Activated naive CD8-positive, alpha-beta T cell treated with anti-CD3 and anti-CD28 coated beads, Interleukin-2, amount 50 U/mL, for 24 hours (primary cell): ENCODE measurements at regions not wholly inside any gene's neighbourhood (a gene's known extent, or its start where the extent isn't known, plus 50 kb on each side); places are given as distances from the start of the nearest gene placed in this dataset.

ENCODE experiments used
- ATAC-seq: fragments of 150-1000 bp; cut with Tn5 transposase; one replicate; pipeline ENCODE4 v1.10.0; 2021
- DNase-seq: peaks from one replicate; pipeline ENCODE4 v3.0.0; 2021
- H3K27ac Mint-ChIP-seq: one replicate; pipeline ENCODE4 v1.8.0; 2021; ENCODE audit warnings: mild to moderate bottlenecking, mixed read lengths
- H3K27me3 Mint-ChIP-seq: one replicate; pipeline ENCODE4 v1.8.0; 2021; ENCODE audit warnings: mixed read lengths
- H3K36me3 Mint-ChIP-seq: one replicate; pipeline ENCODE4 v1.8.0; 2021; ENCODE audit warnings: low read depth, mixed read lengths
- H3K4me1 Mint-ChIP-seq: one replicate; pipeline ENCODE4 v1.8.0; 2021; ENCODE audit warnings: mixed read lengths
- H3K4me3 Mint-ChIP-seq: one replicate; pipeline ENCODE4 v1.8.0; 2021; ENCODE audit warnings: mild to moderate bottlenecking, moderate library complexity, mixed read lengths
- H3K9me3 Mint-ChIP-seq: one replicate; pipeline ENCODE4 v1.8.0; 2021; ENCODE audit warnings: mixed read lengths

DNA sequence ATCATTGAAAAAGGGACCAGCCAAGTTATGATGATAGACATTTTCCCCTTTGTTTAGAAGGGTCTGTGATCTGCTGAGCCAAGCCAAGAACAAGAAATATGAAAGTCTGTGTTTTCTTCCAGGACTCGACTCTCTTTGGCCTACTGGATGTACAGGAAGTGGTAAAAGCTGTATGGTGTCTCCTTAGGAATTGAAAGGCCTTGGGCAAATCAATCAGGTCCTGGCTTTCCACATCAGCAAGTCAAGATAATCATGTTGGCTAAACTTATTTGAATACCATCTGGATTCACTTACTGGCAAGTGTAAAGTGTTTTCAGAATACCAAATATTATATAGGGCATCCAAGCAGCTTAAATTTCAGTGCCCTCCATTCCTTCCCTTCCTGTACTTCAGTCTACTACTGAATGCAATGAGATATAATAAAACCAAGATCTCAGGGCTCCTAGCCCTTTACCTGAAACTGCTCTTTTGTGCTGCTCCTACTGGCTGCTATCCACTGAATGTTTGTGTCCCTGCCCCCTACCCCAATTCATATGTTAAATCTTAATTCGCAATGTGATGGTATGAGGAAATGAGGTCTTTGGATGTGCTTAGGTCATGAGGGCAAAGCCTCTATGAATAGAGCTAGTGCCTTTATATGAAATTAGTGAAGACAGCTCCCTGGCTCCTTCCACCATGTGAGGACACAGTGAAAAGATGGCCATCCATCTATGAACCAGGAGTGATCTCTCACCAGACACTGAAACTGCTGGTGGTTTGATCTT, 578.0 kb downstream of the SPRY1 start:
- no peaks in the 10 kb centered on the region for H3K27me3 Mint-ChIP-seq

DNA sequence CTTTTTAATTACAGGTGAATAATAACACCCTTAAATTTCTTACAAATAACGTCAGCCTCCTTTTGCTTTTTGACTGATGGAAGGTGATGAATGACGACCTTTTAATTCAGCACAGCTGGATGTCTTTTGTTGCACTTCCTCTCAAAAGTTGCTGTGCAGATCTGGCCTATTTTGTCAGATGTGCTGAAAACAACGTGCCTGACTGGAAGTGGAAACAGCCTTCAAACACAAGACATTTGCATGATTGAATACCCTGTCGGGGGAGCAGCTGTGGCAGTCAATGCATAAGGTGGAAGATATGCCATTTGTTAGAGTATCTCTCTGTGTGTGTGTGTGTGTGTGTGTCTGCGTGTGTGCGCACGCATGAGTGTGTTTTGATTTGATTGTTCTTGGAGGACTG, 579.7 kb downstream of the SPRY1 start:
- H3K27me3 Mint-ChIP-seq: no peaks in the 10 kb centered on the region
- H3K27ac Mint-ChIP-seq: no peak overlapping the region
- ATAC-seq (no peak), DNase-seq (no peak)
- H3K9me3 Mint-ChIP-seq: peaks cover 9% of the 10 kb centered on the region
- H3K36me3 Mint-ChIP-seq: no peaks in the 10 kb centered on the region
- H3K4me1 Mint-ChIP-seq: no peaks in the 10 kb centered on the region
- H3K4me3 Mint-ChIP-seq: no peak overlapping the region

More for the DNA sequence above, 578.0 kb downstream of the SPRY1 start:
- no peak for DNase-seq
- Mint-ChIP-seq H3K9me3 (peaks cover 6% of the 10 kb centered on the region), H3K36me3 (no peaks in the 10 kb centered on the region), H3K4me3 (no peak overlapping the region), H3K27ac (no peak overlapping the region), H3K4me1 (no peaks in the 10 kb centered on the region)
- ATAC-seq: no peak

DNA sequence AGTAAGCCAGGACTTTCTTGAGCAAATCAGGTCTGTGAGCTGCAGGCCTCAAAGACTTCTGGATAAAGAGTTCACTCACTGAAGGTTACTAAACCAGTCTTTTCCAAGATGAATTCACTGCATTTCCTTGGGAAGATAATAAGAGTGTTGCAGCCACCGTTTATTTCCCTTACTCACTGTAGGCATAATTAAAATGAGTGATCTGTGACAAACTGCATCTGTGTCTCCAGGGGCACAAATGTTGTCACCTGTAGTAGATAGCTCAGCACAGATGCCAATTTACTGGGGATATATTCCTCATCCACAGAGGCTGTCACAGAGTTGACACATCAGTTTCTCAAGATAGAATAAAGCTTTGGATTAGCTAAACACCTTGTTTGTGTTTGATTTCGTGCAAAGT, 580.2 kb downstream of the SPRY1 start:
- no peaks in the 10 kb centered on the region for H3K36me3 Mint-ChIP-seq
- ATAC-seq (no peak), DNase-seq (no peak)
- no peak overlapping the region for H3K4me3 Mint-ChIP-seq
- no peaks in the 10 kb centered on the region for H3K4me1 Mint-ChIP-seq
- H3K9me3 Mint-ChIP-seq: peaks cover 9% of the 10 kb centered on the region
- H3K27me3 Mint-ChIP-seq: no peaks in the 10 kb centered on the region
- H3K27ac Mint-ChIP-seq: no peak overlapping the region

DNA sequence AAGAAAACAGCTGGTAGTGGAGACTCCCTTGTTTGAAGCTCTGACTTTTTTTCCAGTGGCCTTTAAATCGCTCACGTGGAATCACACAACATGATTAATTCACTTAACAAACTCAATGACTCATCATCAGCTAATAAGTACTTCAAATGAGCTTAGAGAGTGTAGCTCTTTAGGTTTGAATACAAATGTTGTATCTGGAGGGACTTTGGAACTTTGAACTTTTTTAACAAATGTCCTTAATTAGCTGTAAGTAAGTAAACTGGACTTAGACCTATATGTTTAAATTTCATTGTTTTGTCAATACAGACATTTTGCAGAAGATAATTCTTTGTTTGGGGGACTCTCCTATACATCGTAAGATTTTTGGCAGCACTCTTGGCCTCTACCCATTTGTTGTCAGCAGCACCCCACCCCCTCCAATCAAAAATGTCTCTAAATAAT, 581.1 kb downstream of the SPRY1 start:
- H3K36me3 Mint-ChIP-seq: no peaks in the 10 kb centered on the region
- ATAC-seq: no peak
- H3K4me1 Mint-ChIP-seq: no peaks in the 10 kb centered on the region
- H3K27ac Mint-ChIP-seq: no peak overlapping the region
- no peaks in the 10 kb centered on the region for H3K27me3 Mint-ChIP-seq
- no peak overlapping the region for H3K4me3 Mint-ChIP-seq
- H3K9me3 Mint-ChIP-seq: peaks cover 9% of the 10 kb centered on the region
- no peak for DNase-seq

DNA sequence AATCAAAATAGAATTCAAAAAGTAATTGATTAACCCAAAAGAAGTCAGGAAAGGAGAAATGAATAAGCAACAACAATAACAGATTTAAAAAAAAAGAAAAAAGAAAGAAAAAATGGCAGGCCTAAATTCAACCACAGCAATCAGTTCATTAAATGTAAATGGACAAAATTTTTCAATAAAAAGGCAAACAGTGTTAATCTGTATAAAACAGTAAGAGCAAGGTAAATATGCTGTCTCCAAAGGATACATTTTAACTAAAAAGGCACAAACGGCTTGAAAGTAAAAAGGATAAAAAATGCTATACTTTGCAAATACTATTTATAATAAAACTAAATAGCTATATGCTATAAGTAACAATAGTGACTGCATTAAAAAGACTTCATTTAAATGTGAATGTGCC, 582.0 kb downstream of the SPRY1 start:
- H3K4me3 Mint-ChIP-seq: no peak overlapping the region
- no peaks in the 10 kb centered on the region for H3K36me3 Mint-ChIP-seq
- peaks cover 9% of the 10 kb centered on the region for H3K9me3 Mint-ChIP-seq
- no peaks in the 10 kb centered on the region for H3K4me1 Mint-ChIP-seq
- no peak overlapping the region for H3K27ac Mint-ChIP-seq
- ATAC-seq: no peak
- no peak for DNase-seq
- H3K27me3 Mint-ChIP-seq: no peaks in the 10 kb centered on the region

DNA sequence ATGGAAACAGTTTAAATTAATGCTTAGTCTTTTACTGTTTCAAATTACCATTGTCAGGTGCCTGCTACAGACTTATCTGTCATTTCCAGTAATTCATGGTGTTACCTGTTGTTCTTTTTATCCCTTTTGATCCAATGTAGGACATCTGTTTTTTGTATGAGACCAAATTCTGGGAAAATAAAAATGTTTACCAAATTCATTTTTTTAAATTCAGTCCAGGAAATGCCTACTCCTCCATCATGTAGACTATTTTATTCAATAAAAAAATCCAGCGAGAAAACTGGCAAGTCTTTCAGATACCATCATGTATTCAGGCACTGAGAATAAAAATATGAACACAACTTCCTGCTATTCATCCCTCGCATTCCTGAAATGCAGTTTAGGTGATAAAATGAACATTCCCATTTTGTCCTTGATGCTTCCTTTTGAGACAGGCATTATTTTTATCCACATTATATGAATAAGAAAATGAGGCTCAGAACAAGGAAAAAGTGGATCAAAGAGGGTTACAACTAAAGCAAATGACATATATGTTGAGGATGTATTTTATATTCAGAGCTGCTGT, 584.2 kb downstream of the SPRY1 start:
- DNase-seq: no peak
- peaks cover 9% of the 10 kb centered on the region for H3K9me3 Mint-ChIP-seq
- H3K4me3 Mint-ChIP-seq: no peak overlapping the region
- H3K27ac Mint-ChIP-seq: no peak overlapping the region
- no peaks in the 10 kb centered on the region for H3K4me1 Mint-ChIP-seq
- no peaks in the 10 kb centered on the region for H3K36me3 Mint-ChIP-seq
- ATAC-seq: no peak
- H3K27me3 Mint-ChIP-seq: no peaks in the 10 kb centered on the region

DNA sequence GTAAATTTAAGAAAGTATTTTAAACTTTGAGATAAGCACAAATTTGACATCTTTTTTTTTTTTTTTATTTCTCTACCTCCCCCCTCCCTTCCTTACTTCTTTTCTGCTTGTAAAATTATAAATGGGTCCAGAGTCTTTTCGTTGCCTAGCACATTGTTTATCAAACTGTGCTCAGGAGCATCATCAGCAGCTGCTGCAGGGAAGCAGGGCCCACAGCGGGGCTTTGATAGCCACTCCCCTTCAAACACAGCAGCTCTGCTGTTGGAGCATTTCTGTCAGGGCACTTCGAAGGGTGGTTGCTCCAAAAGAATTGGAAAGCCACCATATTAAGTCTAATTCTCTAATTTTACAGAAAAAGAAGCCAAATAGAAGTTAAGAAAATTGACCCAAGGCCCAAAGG, 588.3 kb downstream of the SPRY1 start:
- H3K27me3 Mint-ChIP-seq: no peaks in the 10 kb centered on the region

DNA sequence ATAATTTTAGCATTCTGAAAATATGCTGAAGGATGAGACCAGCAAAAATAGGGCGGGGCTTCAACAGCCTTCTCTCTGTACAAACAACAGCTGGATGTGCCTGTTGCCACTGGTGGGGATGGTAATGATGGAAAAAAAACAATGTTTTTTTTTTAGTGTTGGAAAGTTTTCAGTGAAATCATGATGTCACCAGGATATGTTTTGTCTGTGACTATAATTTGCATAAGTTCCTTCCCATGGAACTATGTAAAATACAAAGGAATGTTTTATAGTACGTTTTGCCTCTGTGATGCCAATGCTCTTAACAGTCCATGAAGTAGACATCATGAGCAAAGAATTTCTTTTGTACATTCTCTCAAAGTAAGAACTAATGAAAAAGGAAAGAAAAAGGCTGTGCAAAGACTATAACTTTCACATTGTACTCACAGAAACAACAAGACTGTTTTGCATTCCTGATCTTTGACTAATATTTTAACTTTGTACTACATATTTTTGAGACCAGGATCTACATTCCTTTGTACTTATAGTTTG, 589.7 kb downstream of the SPRY1 start:
- no peaks in the 10 kb centered on the region for H3K4me1 Mint-ChIP-seq
- no peak overlapping the region for H3K4me3 Mint-ChIP-seq
- no peak overlapping the region for H3K27ac Mint-ChIP-seq
- no peaks in the 10 kb centered on the region for H3K9me3 Mint-ChIP-seq
- H3K27me3 Mint-ChIP-seq: no peaks in the 10 kb centered on the region
- no peaks in the 10 kb centered on the region for H3K36me3 Mint-ChIP-seq
- ATAC-seq (no peak), DNase-seq (no peak)

More for the DNA sequence above, 588.3 kb downstream of the SPRY1 start:
- Mint-ChIP-seq H3K4me1 (no peaks in the 10 kb centered on the region), H3K36me3 (no peaks in the 10 kb centered on the region), H3K9me3 (no peaks in the 10 kb centered on the region), H3K4me3 (no peak overlapping the region), H3K27ac (no peak overlapping the region)
- no peak for ATAC-seq
- DNase-seq: no peak

DNA sequence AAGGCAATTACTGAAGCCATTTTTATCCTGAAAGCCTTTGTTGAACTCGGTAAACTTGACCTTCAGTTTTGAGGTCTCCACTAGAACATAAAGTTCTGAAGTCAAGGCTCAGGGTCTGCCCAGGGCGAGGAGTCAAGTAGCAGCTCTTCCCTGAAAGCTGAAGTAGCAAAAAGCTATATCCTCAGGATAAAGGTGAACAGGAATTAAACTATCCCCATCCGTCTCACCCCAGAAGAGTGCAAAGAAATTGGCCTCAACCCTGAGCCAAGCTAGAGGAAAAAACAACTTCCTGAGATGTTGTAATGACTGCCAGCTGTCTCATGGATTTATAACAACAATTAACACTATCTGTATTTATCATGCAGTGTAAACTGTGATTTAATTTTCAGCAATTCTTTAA, 590.8 kb downstream of the SPRY1 start:
- Mint-ChIP-seq H3K27me3 (no peaks in the 10 kb centered on the region), H3K4me3 (no peak overlapping the region), H3K9me3 (no peaks in the 10 kb centered on the region), H3K4me1 (no peaks in the 10 kb centered on the region), H3K27ac (no peak overlapping the region), H3K36me3 (no peaks in the 10 kb centered on the region)
- DNase-seq (no peak), ATAC-seq (no peak)

DNA sequence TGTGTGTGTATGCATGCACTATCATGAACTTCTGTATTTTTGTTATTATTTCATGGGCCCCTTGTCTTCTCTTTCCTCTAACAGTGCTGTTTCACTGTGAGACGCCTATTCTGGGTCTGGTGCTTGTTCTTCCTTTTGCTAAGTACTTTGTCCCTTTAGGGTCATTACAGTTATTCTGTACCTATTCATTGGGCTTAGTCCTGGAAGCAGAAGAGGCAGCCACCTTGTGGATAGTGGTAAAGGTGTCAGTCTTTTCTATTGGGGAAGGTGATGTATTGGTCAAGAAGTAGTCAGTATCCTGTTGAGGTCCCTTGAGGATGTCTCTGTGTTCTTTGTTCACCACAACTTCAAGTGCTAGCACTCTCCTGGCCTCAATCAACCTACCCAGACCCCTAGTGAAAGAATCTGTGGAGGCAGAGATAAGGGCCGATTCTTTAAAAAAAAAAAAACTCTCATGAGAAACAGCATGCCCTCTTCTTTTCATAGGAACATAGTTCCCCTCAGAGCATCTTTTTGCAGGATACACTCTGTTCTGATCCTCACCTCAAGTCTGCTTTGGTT, 593.8 kb downstream of the SPRY1 start:
- Mint-ChIP-seq H3K9me3 (no peaks in the 10 kb centered on the region), H3K4me3 (no peak overlapping the region), H3K27ac (no peak overlapping the region), H3K36me3 (no peaks in the 10 kb centered on the region), H3K27me3 (no peaks in the 10 kb centered on the region), H3K4me1 (no peaks in the 10 kb centered on the region)
- no peak for DNase-seq
- ATAC-seq: no peak

DNA sequence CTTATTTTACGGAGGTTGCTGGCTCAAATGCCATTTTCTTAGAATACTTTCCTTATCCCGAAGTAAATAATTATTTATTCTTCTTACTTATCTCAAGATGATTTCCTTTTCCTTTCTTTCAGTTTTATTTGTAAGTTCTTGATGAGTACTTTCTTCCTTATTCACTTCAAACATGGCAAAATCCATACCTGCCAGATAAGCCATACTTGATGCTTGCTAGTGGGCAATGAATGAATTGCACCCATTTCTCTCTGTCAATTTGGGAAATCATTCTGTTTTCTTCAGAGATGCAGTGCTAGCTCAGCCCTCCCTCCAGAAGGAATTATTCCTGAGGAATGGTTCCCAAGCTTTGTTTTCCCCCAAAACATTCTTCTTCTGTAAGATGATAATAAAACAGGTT, 598.3 kb downstream of the SPRY1 start:
- DNase-seq (no peak), ATAC-seq (no peak)
- Mint-ChIP-seq H3K36me3 (no peaks in the 10 kb centered on the region), H3K9me3 (no peaks in the 10 kb centered on the region), H3K4me1 (no peaks in the 10 kb centered on the region), H3K27me3 (no peaks in the 10 kb centered on the region), H3K4me3 (no peak overlapping the region), H3K27ac (no peak overlapping the region)

DNA sequence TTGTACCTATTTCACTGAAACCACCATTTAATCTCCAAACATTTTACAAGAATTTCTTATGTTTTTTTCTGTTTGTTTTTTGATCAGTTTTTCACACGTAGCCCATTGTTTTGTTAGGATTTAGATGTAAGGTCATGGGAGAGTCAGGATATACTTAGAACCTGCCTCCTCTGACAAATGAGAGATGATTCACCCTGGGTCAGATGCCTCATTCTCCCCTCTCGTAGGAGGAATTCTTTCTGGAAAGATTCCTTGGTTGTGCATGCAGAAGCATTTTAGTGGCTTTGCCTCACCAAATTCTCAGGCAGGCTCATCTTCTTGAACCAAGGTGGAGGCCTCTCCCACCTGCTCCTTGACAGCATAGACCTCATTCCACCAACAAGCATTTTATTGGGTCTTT, 599.3 kb downstream of the SPRY1 start:
- Mint-ChIP-seq H3K9me3 (no peaks in the 10 kb centered on the region), H3K4me1 (no peaks in the 10 kb centered on the region), H3K27me3 (no peaks in the 10 kb centered on the region), H3K27ac (no peak overlapping the region), H3K36me3 (no peaks in the 10 kb centered on the region), H3K4me3 (no peak overlapping the region)
- ATAC-seq (no peak), DNase-seq (no peak)

DNA sequence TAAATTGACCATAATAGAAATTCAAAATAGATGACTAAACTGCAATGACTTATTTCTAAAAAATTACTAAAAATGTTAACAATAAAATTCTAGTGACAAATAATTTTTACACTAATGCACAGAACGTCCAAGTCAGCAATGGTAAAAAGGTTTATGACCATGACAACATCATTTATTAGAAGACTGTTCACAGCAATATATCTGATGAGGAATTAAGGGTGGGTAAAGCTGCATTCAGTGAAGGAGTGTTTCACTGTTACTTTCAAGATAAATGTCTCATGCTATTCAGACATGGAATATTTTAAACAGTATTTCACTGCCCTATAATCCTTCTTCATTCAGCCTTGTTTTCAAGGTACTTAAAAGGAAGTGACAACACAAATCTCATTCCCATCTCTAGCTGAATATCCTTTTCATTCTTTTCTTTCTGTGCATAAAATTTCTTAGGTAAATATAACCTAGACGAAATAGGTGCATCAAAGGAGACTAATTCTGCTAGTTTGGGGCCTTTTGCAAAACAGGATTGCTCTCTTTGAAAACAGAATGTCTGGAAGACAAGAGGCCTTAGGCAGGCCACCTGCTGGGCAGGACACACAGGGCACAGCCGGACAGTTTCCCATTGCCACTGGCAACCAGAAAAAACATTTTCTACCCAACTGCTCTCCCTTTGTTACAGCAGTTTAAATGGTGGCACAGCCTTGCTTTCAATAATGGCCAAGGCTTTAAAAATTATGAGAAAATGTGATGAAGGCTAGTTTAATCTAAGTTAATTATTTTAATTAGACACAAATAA, 600.3 kb downstream of the SPRY1 start:
- no peak overlapping the region for H3K27ac Mint-ChIP-seq
- no peaks in the 10 kb centered on the region for H3K36me3 Mint-ChIP-seq
- ATAC-seq (no peak), DNase-seq (no peak)
- no peaks in the 10 kb centered on the region for H3K27me3 Mint-ChIP-seq
- no peaks in the 10 kb centered on the region for H3K4me1 Mint-ChIP-seq
- H3K9me3 Mint-ChIP-seq: no peaks in the 10 kb centered on the region
- H3K4me3 Mint-ChIP-seq: no peak overlapping the region

DNA sequence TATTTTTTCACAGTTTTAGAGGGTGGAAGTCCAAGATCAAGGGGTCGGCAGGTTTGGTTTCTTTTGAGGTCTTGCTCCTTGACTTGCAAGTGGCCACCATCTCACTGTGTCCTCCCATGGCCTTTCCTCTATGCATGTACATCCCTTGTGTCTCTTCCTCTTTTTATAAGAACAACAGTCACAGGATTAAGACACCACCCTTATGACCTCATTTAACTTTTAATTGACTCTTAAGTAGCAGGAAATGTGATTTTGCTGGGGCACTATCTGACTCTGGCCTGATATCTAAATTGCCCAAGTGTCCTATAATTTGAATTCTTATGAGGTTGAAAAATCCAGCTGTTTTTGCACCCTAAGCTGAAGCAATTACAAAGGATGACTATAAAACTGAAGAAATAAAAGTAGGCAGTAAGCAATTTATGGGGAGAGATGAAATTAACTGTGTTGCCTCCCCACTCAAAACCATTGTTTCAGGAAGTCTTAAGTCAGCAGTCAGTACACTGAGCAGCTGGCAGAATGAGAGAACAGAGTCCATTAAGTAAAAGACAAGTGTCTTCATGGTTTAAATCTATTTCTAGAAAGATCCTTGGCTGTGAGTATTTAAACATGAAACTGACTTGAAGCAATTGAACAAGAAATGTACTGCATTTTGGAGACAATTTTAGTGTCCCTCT, 601.3 kb downstream of the SPRY1 start:
- no peak for DNase-seq

More for the DNA sequence above, 601.3 kb downstream of the SPRY1 start:
- H3K36me3 Mint-ChIP-seq: no peaks in the 10 kb centered on the region
- no peak overlapping the region for H3K27ac Mint-ChIP-seq
- no peaks in the 10 kb centered on the region for H3K9me3 Mint-ChIP-seq
- H3K27me3 Mint-ChIP-seq: no peaks in the 10 kb centered on the region
- H3K4me3 Mint-ChIP-seq: no peak overlapping the region
- no peaks in the 10 kb centered on the region for H3K4me1 Mint-ChIP-seq
- ATAC-seq: no peak
